GM10266 (cell line): ENCODE measurements at regions not wholly inside any gene's neighbourhood (a gene's known extent, or its start where the extent isn't known, plus 50 kb on each side); places are given as distances from the start of the nearest gene placed in this dataset.

Source experiments
- DNase-seq: peaks from one replicate; pipeline ENCODE4 v3.0.0; 2012; ENCODE audit errors: extremely low spot score
- TF ChIP-seq, protein P1 (sequence below): IDR thresholded peaks from 2 replicates; pipeline ENCODE4 v1.5.1; 2012; ENCODE audit warnings: mild to moderate bottlenecking, low read depth; ENCODE audit not compliant: control insufficient read depth, insufficient read depth; ENCODE audit errors: missing control alignments

DNA sequence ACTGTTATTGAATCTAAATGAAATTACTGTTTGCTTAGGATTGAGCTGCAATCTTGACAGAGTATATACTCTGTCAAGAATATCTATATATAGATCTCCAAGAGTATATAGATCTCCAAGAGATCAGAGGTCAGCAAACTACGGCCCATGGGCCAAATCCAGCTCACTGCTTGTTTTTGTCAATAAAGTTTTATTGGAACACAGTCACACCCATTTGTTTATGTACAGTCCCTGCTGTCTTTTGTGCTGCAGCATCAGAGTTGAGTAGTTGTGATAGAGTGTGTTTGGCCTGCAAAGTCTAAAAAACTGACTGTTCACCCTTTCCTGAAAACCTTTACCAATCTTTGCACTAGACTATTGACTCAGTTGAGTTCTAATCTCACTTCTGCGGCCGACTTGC, 66.3 kb upstream of the NPVF start:
- DNase-seq, result no peak
- TF ChIP-seq, protein P1, sequence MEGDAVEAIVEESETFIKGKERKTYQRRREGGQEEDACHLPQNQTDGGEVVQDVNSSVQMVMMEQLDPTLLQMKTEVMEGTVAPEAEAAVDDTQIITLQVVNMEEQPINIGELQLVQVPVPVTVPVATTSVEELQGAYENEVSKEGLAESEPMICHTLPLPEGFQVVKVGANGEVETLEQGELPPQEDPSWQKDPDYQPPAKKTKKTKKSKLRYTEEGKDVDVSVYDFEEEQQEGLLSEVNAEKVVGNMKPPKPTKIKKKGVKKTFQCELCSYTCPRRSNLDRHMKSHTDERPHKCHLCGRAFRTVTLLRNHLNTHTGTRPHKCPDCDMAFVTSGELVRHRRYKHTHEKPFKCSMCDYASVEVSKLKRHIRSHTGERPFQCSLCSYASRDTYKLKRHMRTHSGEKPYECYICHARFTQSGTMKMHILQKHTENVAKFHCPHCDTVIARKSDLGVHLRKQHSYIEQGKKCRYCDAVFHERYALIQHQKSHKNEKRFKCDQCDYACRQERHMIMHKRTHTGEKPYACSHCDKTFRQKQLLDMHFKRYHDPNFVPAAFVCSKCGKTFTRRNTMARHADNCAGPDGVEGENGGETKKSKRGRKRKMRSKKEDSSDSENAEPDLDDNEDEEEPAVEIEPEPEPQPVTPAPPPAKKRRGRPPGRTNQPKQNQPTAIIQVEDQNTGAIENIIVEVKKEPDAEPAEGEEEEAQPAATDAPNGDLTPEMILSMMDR, result no peak

DNA sequence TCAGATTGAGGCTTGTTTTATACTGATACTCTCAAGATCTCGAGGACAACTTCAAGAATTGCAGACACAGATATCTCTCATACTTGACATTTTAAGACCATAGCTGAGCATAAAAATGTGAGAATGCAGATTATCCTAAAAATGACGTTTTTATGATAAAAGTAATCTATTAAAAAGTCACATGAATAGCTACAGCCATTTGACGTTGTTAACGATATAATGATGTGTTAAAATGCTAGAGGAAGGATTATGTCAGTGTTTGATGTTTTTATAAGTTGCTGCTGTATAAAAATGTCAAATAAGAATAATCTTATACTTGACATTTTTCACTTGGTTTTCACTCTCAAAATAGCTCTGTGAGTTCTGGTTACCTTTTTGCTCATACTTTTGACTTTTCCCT, 67.1 kb upstream of the NPVF start:
- DNase-seq, result no peak
- TF ChIP-seq, protein P1, result no peak

DNA sequence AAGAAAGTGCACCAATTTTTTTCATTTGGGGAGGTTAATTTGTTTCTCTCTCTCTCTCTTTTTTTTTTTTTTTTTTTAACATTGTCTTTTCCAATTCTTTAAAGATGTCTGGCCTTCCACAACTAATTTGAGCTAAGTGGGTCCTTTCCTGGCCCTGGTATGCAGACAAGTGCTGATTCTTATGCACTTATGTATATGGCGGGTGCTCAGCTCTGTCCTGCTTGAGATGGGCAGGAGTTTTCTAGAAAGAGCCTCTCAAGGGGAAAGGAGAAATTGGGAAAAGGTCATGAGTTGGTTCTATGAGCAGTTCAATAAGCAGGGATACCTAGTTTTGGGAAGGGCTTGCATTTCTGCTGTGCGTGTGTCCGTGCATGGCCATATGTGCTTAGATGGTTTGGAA, 67.8 kb upstream of the NPVF start:
- TF ChIP-seq, protein P1, result no peak
- DNase-seq, result no peak

DNA sequence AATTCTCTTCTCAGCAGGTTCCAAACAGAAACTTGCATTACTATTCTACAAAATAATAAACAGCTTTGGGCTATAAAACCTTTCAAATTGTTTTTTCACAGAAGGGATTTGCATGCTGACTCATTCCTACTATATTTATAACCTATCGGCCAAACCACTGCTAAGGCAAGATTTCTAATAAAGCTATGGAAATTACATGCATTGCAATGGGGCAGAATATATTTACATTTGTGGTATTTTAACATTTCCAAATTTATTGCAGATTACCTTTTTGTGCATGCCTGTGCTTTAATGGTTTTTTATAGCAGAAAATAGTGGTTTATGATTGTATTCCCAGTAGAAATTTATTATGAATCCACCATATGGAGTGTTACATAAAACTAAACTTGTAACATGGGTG, 69.0 kb upstream of the NPVF start:
- TF ChIP-seq, protein P1, result no peak
- no peak for DNase-seq

DNA sequence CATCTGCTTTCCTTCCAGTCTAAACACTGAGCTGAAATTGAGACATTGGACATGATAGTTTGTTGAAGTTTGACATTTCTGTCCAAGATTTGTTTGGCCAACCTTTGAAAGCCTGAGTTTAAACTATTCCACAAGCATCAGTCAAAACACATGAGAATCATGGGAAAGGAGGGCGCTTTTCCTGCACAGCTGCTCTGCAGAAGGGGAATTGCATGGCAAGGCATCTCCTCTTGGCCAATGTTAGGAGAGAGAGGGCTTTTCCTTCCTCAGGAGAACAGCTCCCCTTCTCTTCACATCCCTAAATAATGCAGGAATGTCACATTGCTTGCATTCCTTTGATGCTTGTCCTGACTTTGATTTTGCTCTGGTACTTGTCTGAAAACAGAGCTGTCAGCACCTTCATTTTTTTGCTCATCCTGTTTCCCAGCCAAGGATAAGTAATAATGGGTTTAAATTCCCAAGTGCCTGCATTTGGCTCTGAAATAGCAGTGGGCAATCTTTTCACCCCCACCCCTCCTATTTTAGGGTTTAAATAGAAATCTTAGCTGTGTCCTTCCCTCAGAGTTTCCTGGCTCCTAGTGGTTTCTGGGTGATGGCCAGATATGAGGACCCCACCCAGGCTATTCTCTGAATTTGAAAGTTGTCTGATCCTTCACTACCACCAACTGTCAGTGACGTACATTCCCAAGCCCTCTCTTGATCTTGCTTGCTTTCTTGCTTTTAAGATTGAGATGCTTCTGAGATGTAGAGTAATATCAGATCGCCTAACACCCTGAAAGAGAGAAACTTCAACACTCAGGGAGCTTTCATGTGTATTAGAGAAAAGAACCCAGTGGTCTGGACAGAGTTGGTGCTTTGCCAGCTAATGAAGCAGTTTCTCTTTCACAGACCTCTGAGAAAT, 75.2 kb upstream of the NPVF start:
- TF ChIP-seq, protein P1, result no peak
- no peak for DNase-seq

DNA sequence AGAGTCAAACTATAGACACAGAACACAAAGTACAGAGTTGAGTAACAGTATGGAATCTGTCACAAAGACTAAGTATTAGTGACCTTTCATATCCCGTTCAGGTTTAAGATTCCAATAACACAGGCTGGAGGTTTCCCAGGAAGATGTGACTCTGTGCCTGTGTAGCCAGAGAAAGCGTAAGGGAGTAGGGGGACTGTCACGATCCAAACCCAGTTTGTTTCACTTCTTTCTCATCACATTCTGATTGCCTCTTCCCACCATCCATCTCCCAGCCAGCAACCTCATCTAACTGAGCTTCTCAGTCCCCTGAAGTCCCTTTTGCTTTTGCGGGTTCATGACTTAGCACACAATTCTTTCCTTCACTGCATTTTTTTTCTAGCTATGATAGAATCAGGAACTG, 76.4 kb upstream of the NPVF start:
- TF ChIP-seq, protein P1, result no peak
- DNase-seq, result no peak

DNA sequence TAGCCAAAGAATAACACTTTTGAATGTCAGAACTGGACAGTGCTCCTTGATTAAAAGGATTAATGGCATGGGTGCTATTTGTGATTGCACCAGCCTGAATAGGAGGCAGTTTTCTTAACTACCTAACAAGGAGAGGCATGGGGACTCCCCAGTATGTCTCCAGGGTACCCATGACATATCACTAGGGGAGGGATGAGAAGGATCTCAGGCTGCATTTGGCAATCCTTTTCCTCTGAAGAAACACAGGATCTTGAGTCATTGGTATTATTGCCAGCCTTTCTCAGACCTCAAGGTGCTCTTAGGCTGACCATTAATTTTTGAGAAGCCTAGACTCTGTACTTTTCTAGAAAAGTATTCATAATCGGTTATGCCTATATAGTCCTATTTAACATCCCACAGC, 77.5 kb upstream of the NPVF start:
- TF ChIP-seq, protein P1, result no peak

More for the DNA sequence above, 77.5 kb upstream of the NPVF start:
- no peak for DNase-seq
